GM12891 (cell line): ENCODE measurements at regions not wholly inside any gene's neighbourhood (a gene's known extent, or its start where the extent isn't known, plus 50 kb on each side); places are given as distances from the start of the nearest gene placed in this dataset.

Experiments used
- POLR2A ChIP-seq: IDR thresholded peaks from 2 replicates; pipeline ENCODE4 v1.6.1; 2011; ENCODE audit warnings: low read depth, low read length, control low read depth
- POLR2AphosphoS5 ChIP-seq: IDR thresholded peaks from 2 replicates; pipeline ENCODE4 v1.6.1; 2011; ENCODE audit warnings: low read depth, low read length, control low read depth
- TAF1 ChIP-seq: IDR thresholded peaks from 2 replicates; pipeline ENCODE4 v1.6.1; 2011; ENCODE audit warnings: low read depth, low read length, control low read depth

- no peak for TF ChIP-seq TAF1
- TF ChIP-seq POLR2A, result no peak
- TF ChIP-seq POLR2AphosphoS5, result no peak
Observed at GRCh38 chr12:111046896-111047295, 126.5 kb upstream of the MYL2 start.
